PFSK-1 (cell line): ENCODE measurements at regions not wholly inside any gene's neighbourhood (a gene's known extent, or its start where the extent isn't known, plus 50 kb on each side); places are given as distances from the start of the nearest gene placed in this dataset.

ENCODE experiments used
- FOXP2 ChIP-seq: optimal IDR thresholded peaks from 2 replicates; pipeline ENCODE3; 2011; ENCODE audit warnings: borderline replicate concordance, control low read depth, inconsistent platforms; ENCODE audit not compliant: insufficient read depth; ENCODE audit errors: extremely low read length, extremely low read depth
- POLR2AphosphoS5 ChIP-seq: IDR thresholded peaks from 2 replicates; pipeline ENCODE4 v1.6.1; 2012; ENCODE audit warnings: low read depth, mild to moderate bottlenecking, control low read depth, low read length, moderate library complexity
- SIN3A ChIP-seq: IDR thresholded peaks from 2 replicates; pipeline ENCODE4 v1.6.1; 2012; ENCODE audit warnings: mild to moderate bottlenecking, low read length, moderate library complexity, borderline replicate concordance; ENCODE audit not compliant: insufficient read depth
- TAF1 ChIP-seq: IDR thresholded peaks from 2 replicates; pipeline ENCODE4 v1.6.1; 2012; ENCODE audit warnings: low read length, control low read depth, borderline replicate concordance; ENCODE audit not compliant: insufficient read depth
- TF ChIP-seq, protein P1 (sequence below), 2 experiments: IDR thresholded peaks; 2 replicates each; pipeline versions ENCODE4 v1.6.1 to v1.8.0; 2011 to 2012; ENCODE audit warnings: low read depth in 2 of 2, low read length in 2 of 2, control low read depth in 1 of 2, inconsistent platforms in 1 of 2, mild to moderate bottlenecking in 1 of 2, moderate library complexity in 1 of 2; ENCODE audit not compliant: insufficient read depth in 1 of 2

DNA sequence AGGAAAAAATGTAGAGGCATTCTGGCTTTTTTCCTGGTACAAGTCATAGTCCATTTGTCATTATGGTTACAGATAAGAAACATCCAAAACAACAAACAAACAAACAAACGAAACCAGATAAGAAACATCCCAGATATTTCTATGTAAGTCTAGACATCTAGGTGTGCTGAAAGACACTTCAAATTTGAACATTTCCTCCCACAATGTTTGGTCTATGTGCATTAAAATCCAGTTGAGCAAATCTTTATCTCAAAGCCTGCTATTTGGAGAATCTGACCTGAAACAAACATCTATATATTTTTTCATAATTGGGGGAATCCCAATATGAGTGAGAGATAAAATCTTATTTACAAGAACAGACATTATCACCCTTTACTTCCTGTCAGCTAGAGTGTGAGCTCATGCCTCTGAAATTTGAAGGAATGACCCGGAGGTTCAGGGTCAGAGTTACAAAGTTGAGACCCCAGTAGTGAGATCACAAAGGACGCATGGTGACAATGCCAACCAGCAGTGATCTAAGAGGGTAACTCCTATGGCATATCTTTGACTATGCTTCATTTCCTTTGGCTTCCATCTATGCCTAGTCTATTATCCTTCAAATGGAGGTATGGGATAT lies 182.9 kb upstream of the ATP1B1 start:
- TF ChIP-seq FOXP2 (no peak), TAF1 (no peak)

DNA sequence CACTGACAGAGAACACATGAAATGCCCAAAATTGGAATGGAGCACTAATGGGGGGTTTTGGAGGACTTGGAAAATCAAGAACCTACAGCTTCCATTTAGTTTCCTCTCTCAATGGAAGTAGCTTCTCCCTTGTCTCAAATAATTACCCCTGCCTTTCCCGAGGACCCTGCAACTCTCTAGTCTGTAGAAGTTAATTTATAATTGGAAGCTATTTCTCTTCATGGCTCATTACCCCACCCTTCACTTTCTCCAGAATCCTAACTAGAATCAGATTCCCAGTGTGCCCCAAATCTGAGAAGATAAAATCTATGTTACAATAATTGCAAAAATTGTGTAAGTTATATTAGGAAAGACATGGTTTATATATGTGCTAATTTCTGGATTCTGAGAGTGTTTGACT lies 181.5 kb upstream of the ATP1B1 start:
- TF ChIP-seq, protein P1, sequence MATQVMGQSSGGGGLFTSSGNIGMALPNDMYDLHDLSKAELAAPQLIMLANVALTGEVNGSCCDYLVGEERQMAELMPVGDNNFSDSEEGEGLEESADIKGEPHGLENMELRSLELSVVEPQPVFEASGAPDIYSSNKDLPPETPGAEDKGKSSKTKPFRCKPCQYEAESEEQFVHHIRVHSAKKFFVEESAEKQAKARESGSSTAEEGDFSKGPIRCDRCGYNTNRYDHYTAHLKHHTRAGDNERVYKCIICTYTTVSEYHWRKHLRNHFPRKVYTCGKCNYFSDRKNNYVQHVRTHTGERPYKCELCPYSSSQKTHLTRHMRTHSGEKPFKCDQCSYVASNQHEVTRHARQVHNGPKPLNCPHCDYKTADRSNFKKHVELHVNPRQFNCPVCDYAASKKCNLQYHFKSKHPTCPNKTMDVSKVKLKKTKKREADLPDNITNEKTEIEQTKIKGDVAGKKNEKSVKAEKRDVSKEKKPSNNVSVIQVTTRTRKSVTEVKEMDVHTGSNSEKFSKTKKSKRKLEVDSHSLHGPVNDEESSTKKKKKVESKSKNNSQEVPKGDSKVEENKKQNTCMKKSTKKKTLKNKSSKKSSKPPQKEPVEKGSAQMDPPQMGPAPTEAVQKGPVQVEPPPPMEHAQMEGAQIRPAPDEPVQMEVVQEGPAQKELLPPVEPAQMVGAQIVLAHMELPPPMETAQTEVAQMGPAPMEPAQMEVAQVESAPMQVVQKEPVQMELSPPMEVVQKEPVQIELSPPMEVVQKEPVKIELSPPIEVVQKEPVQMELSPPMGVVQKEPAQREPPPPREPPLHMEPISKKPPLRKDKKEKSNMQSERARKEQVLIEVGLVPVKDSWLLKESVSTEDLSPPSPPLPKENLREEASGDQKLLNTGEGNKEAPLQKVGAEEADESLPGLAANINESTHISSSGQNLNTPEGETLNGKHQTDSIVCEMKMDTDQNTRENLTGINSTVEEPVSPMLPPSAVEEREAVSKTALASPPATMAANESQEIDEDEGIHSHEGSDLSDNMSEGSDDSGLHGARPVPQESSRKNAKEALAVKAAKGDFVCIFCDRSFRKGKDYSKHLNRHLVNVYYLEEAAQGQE (IDR thresholded peaks at IDR 0.05; ENCODE audit: insufficient read depth in 1 of 2, low read depth in 2 of 2, low read length in 2 of 2): no peak
- no peak for TF ChIP-seq FOXP2
- TF ChIP-seq SIN3A: no peak
- no peak for TF ChIP-seq TAF1

DNA sequence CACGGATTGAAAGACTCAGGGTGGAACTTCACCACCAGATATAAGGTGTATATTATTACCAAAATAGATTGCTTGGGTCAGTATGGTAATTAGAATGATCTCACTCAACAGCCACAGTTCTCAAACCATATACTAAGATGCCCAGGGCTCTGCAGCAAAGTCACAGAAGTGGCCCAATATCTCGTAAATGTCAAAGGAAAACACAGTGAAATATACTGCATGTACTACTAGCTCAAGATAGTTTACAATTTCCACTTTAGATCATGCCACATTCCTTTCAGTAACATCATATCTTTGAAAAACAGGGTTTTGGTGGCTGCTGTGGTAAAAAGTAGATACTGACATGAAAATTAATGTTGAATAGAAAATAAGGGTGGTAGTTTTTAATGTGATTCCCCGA lies 180.3 kb upstream of the ATP1B1 start:
- no peak for TF ChIP-seq POLR2AphosphoS5
- TF ChIP-seq TAF1: no peak
- TF ChIP-seq SIN3A: no peak
- TF ChIP-seq, protein P1 (IDR thresholded peaks at IDR 0.05; ENCODE audit: insufficient read depth in 1 of 2, low read depth in 2 of 2, low read length in 2 of 2): no peak
- no peak for TF ChIP-seq FOXP2

DNA sequence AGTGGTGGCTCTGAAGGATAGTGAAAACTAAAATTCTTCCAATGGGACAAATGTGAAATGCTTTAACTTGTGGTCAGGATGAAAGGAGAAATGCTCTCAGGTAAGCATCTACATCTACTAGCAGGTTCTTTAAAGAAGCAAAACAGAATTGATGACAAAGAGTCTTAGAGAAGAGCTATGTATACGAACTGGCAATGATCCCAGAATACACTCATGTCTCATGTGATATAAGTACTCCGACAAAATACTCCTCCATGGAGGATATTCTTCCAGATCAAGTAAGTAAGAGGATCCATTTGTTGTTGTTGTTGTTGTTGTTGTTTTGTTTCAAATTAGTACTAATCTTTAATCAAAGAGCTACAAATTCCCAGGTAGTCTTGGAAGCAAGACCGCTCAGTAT lies 174.0 kb upstream of the ATP1B1 start:
- TF ChIP-seq, protein P1 (IDR thresholded peaks at IDR 0.05; ENCODE audit: insufficient read depth in 1 of 2, low read depth in 2 of 2, low read length in 2 of 2): no peak
- TF ChIP-seq FOXP2 (no peak), POLR2AphosphoS5 (no peak), TAF1 (no peak), SIN3A (no peak)

DNA sequence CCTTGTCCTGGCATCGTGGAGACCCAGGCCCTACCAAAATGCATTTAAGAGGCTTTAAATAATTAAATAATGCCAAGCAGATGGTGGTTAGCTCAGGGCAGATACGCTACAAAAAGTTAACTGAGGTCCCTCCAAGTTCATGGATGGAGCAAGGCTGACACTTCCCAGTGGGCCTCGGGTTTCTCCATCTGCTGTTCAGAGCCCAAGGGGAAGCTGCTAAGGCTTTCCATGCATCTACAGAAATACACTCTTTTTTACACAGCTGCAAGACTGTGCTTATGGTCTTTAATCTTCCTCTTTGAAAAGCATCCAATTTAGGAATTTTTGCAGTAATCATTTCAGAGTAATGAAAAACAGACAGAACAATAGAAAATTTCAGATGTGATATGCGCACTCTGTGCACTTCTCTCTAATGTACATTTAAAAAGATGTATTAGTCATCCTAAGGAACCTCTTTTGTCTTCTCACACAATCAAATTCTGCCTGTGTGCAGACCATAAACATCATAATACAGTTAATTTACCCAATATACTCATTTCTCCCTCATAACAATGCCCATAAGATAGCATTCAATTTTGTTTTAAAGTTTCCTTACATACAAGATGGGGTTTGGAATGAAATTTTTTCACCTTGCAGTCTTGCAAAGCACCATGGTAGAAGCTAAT lies 173.2 kb upstream of the ATP1B1 start:
- TF ChIP-seq, protein P1 (IDR thresholded peaks at IDR 0.05; ENCODE audit: insufficient read depth in 1 of 2, low read depth in 2 of 2, low read length in 2 of 2): no peak
- TF ChIP-seq TAF1 (no peak), FOXP2 (no peak), POLR2AphosphoS5 (no peak), SIN3A (no peak)
